Caco-2 (cell line): ENCODE measurements at regions not wholly inside any gene's neighbourhood (a gene's known extent, or its start where the extent isn't known, plus 50 kb on each side); places are given as distances from the start of the nearest gene placed in this dataset.

Experiments
- BruUV-seq: library from RNA; stranded (reverse); fragments of 400-500 nt; replicated peaks from 2 replicates; lab custom pipeline; 2021; lab: Mats Ljungman, UMichigan
- CTCF ChIA-PET: fragments of 300-600 bp; sonication (Branson Sonifier 250); formaldehyde crosslinking; loops from one replicate; lab custom pipeline; 2022; ENCODE audit warnings: antibody characterized with exemption; lab: Charles Lee
- POLR2A ChIA-PET: fragments of 300-600 bp; sonication (Branson Sonifier 250); formaldehyde crosslinking; loops from one replicate; lab custom pipeline; 2022; ENCODE audit warnings: antibody characterized with exemption; lab: Charles Lee
- DNase-seq, 2 experiments: peaks; one replicate each; pipeline versions ENCODE4 v3.0.0 to v3.0.0-alpha.2; 2020 to 2022
- H3K27me3 ChIP-seq: replicated peaks from 2 replicates; pipeline ENCODE4 v1.6.0; 2011; ENCODE audit warnings: low read length; ENCODE audit not compliant: control insufficient read depth, insufficient read depth
- H3K36me3 ChIP-seq: 2 replicates; pipeline ENCODE4 v1.5.1; 2011; ENCODE audit warnings: low read length; ENCODE audit not compliant: control insufficient read depth, insufficient read depth
- H3K4me1 ChIP-seq: fragments of 250-450 bp; sonication (Bioruptor Pico); 2 replicates; pipeline ENCODE4 v1.5.1; 2020; ENCODE audit warnings: mild to moderate bottlenecking
- H3K4me3 ChIP-seq: 2 replicates; pipeline ENCODE4 v1.5.1; 2011; ENCODE audit warnings: low read depth, mild to moderate bottlenecking, control low read depth, low read length
- H3K9me3 ChIP-seq: fragments of 250-450 bp; sonication (Bioruptor Pico); 2 replicates; pipeline ENCODE4 v1.5.1; 2020; ENCODE audit warnings: mild to moderate bottlenecking, moderate library complexity
- H3K27ac Mint-ChIP-seq: one replicate; pipeline ENCODE4 v1.8.0; 2022; ENCODE audit warnings: mixed read lengths; ENCODE audit not compliant: unreplicated experiment
- H3K27me3 Mint-ChIP-seq: one replicate; pipeline ENCODE4 v1.8.0; 2022; ENCODE audit warnings: mixed read lengths; ENCODE audit not compliant: insufficient read depth, unreplicated experiment
- H3K36me3 Mint-ChIP-seq: one replicate; pipeline ENCODE4 v1.8.0; 2022; ENCODE audit warnings: mild to moderate bottlenecking, mixed read lengths; ENCODE audit not compliant: insufficient read depth, unreplicated experiment
- H3K4me1 Mint-ChIP-seq: one replicate; pipeline ENCODE4 v1.8.0; 2022; ENCODE audit warnings: low read depth, mixed read lengths; ENCODE audit not compliant: unreplicated experiment
- H3K4me3 Mint-ChIP-seq: one replicate; pipeline ENCODE4 v1.8.0; 2022; ENCODE audit warnings: mild to moderate bottlenecking, moderate library complexity, mixed read lengths; ENCODE audit not compliant: unreplicated experiment
- H3K9me3 Mint-ChIP-seq: one replicate; pipeline ENCODE4 v1.8.0; 2022; ENCODE audit warnings: mixed read lengths; ENCODE audit not compliant: unreplicated experiment
- CTCF ChIP-seq, 2 experiments: fragments of 200-600 bp in 1 of 2; IDR thresholded peaks; 1 replicate in 1 of 2; 2 replicates in 1 of 2; pipeline versions ENCODE4 v1.5.1 to v1.8.0; 2011 to 2022; ENCODE audit warnings: antibody characterized with exemption in 1 of 2, control low read depth in 1 of 2, inconsistent platforms in 1 of 2, low read depth in 1 of 2, low read length in 1 of 2, mild to moderate bottlenecking in 1 of 2, moderate library complexity in 1 of 2; ENCODE audit not compliant: insufficient read depth in 1 of 2, severe bottlenecking in 1 of 2, unreplicated experiment in 1 of 2
- intact Hi-C: fragments of 100-400 bp; cut with micrococcal nuclease; formaldehyde crosslinking; loops from one replicate; pipeline ENCODE4 v1.10.0; 2022; ENCODE audit not compliant: unreplicated experiment

- H3K4me1 ChIP-seq: no peaks in the 10 kb centered on the region
- POLR2A ChIA-PET: no interaction called here
- H3K4me1 Mint-ChIP-seq: no peaks in the 10 kb centered on the region
These were observed 250.4 kb upstream of the FZD8 start for GRCh38 chr10:35892526-35892925.

GRCh38 chr10:35890676-35891495 lies 248.8 kb upstream of the FZD8 start:
- no peak for DNase-seq
- H3K36me3 ChIP-seq: no peaks in the 10 kb centered on the region
- no peak overlapping the region for H3K4me3 ChIP-seq
- no peak overlapping the region for H3K27ac Mint-ChIP-seq
- no peaks in the 10 kb centered on the region for H3K9me3 Mint-ChIP-seq
- no TSS peak for BruUV-seq
- ChIA-PET CTCF (no interaction called here), POLR2A (no interaction called here)
- peaks cover 9% of the 10 kb centered on the region for H3K27me3 Mint-ChIP-seq
- intact Hi-C loops: no loop called here
- no peaks in the 10 kb centered on the region for H3K4me1 ChIP-seq
- no peaks in the 10 kb centered on the region for H3K36me3 Mint-ChIP-seq
- no peaks in the 10 kb centered on the region for H3K4me1 Mint-ChIP-seq
- H3K9me3 ChIP-seq: no peaks in the 10 kb centered on the region
- H3K4me3 Mint-ChIP-seq: no peak overlapping the region
- no peaks in the 10 kb centered on the region for H3K27me3 ChIP-seq
- no peak for TF ChIP-seq CTCF (IDR thresholded peaks at IDR 0.05; ENCODE audit: insufficient read depth in 1 of 2, low read depth in 1 of 2, low read length in 1 of 2, severe bottlenecking in 1 of 2, unreplicated experiment in 1 of 2)

More at GRCh38 chr10:35892526-35892925, 250.4 kb upstream of the FZD8 start:
- CTCF ChIA-PET: no interaction called here
- no TSS peak for BruUV-seq
- intact Hi-C loops: no loop called here
- Histone ChIP-seq H3K4me3 (no peak overlapping the region), H3K9me3 (no peaks in the 10 kb centered on the region), H3K36me3 (no peaks in the 10 kb centered on the region), H3K27me3 (no peaks in the 10 kb centered on the region)
- DNase-seq: no peak
- peaks cover 10% of the 10 kb centered on the region for H3K27me3 Mint-ChIP-seq
- no peak overlapping the region for H3K4me3 Mint-ChIP-seq
- no peak for TF ChIP-seq CTCF (IDR thresholded peaks at IDR 0.05; ENCODE audit: insufficient read depth in 1 of 2, low read depth in 1 of 2, low read length in 1 of 2, severe bottlenecking in 1 of 2, unreplicated experiment in 1 of 2)
- no peaks in the 10 kb centered on the region for H3K9me3 Mint-ChIP-seq
- H3K36me3 Mint-ChIP-seq: no peaks in the 10 kb centered on the region
- no peak overlapping the region for H3K27ac Mint-ChIP-seq

GRCh38 chr10:35889971-35890675 lies 248.0 kb upstream of the FZD8 start:
- Mint-ChIP-seq H3K27me3 (peaks cover 8% of the 10 kb centered on the region), H3K4me3 (no peak overlapping the region), H3K36me3 (no peaks in the 10 kb centered on the region), H3K4me1 (no peaks in the 10 kb centered on the region), H3K9me3 (no peaks in the 10 kb centered on the region), H3K27ac (no peak overlapping the region)
- H3K27me3 ChIP-seq: no peaks in the 10 kb centered on the region
- intact Hi-C loops: no loop called here
- no peaks in the 10 kb centered on the region; the same call in 1 of the 2 replicates for H3K4me1 ChIP-seq
- POLR2A ChIA-PET: interaction anchor here (0.5 kb wide), 1 partner anchor 648 kb away, joined by 3 read pairs; no protein-coding TSS in a partner anchor
- H3K9me3 ChIP-seq: no peaks in the 10 kb centered on the region
- BruUV-seq: no TSS peak
- H3K36me3 ChIP-seq: no peaks in the 10 kb centered on the region
- no peak for TF ChIP-seq CTCF (IDR thresholded peaks at IDR 0.05; ENCODE audit: insufficient read depth in 1 of 2, low read depth in 1 of 2, low read length in 1 of 2, severe bottlenecking in 1 of 2, unreplicated experiment in 1 of 2)
- no peak overlapping the region for H3K4me3 ChIP-seq
- no peak for DNase-seq
- CTCF ChIA-PET: no interaction called here
